Liver (tissue), 8 donors: ENCODE measurements at regions not wholly inside any gene's neighbourhood (a gene's known extent, or its start where the extent isn't known, plus 50 kb on each side); places are given as distances from the start of the nearest gene placed in this dataset.

Experiments used
- DNase-seq: peaks from one replicate; pipeline ENCODE4 v3.0.0-alpha.2; 2017; ENCODE audit warnings: low spot score
- H3K27ac ChIP-seq, 2 donors: one replicate each; pipeline ENCODE4 v1.7.0; 2013; ENCODE audit warnings: inconsistent platforms in 2 of 2, low read length in 2 of 2, control low read depth in 1 of 2, low read depth in 1 of 2, mild to moderate bottlenecking in 1 of 2
- H3K27me3 ChIP-seq, 4 donors: one replicate each; pipeline versions ENCODE4 v1.6.1 to v1.7.0; 2013; ENCODE audit warnings: low read length in 3 of 4, inconsistent platforms in 1 of 4, mild to moderate bottlenecking in 1 of 4, moderate library complexity in 1 of 4; ENCODE audit not compliant: control insufficient read depth in 4 of 4, insufficient read depth in 4 of 4
- H3K36me3 ChIP-seq, 4 donors: one replicate each; pipeline versions ENCODE4 v1.6.1 to v1.7.0; 2013; ENCODE audit warnings: low read length in 3 of 4, mild to moderate bottlenecking in 3 of 4, low read depth in 1 of 4, moderate library complexity in 1 of 4; ENCODE audit not compliant: control insufficient read depth in 4 of 4, insufficient read depth in 3 of 4
- H3K4me1 ChIP-seq, 4 donors: one replicate each; pipeline versions ENCODE4 v1.6.1 to v1.7.0; 2013; ENCODE audit warnings: low read length in 3 of 4, mild to moderate bottlenecking in 3 of 4, moderate library complexity in 1 of 4; ENCODE audit not compliant: control insufficient read depth in 4 of 4, insufficient read depth in 4 of 4
- H3K4me3 ChIP-seq, 3 donors: one replicate each; pipeline versions ENCODE4 v1.6.1 to v1.7.0; 2013; ENCODE audit warnings: low read length in 3 of 3, control low read depth in 1 of 3, low read depth in 1 of 3, mild to moderate bottlenecking in 1 of 3
- H3K9ac ChIP-seq, 2 donors: one replicate each; pipeline ENCODE4 v1.7.0; 2013; ENCODE audit warnings: low read length in 2 of 2, mild to moderate bottlenecking in 2 of 2, moderate library complexity in 2 of 2, control low read depth in 1 of 2, low read depth in 1 of 2
- H3K9me3 ChIP-seq, 4 donors: one replicate each; pipeline versions ENCODE4 v1.6.1 to v1.7.0; 2013; ENCODE audit warnings: low read length in 3 of 4; ENCODE audit not compliant: control insufficient read depth in 4 of 4
- EGR1 ChIP-seq, 2 donors: IDR thresholded peaks; 2 replicates each; pipeline ENCODE4 v1.6.1; 2016 to 2018; ENCODE audit warnings: antibody characterized with exemption in 2 of 2, low read depth in 2 of 2
- FOXA1 ChIP-seq: IDR thresholded peaks from 2 replicates; pipeline ENCODE4 v1.6.1; 2016; ENCODE audit warnings: antibody characterized with exemption
- FOXA2 ChIP-seq: IDR thresholded peaks from 2 replicates; pipeline ENCODE4 v1.6.1; 2016; ENCODE audit warnings: antibody characterized with exemption
- GABPA ChIP-seq, 2 donors: IDR thresholded peaks in 1 of 2; conservative IDR thresholded peaks in 1 of 2; 2 replicates each; pipeline ENCODE4 v1.6.1; 2016; ENCODE audit warnings: antibody characterized with exemption in 2 of 2, mild to moderate bottlenecking in 1 of 2, moderate library complexity in 1 of 2
- HNF4A ChIP-seq, 2 donors: conservative IDR thresholded peaks; 2 replicates each; pipeline ENCODE4 v1.6.1; 2016; ENCODE audit warnings: antibody characterized with exemption in 2 of 2, mild to moderate bottlenecking in 2 of 2
- HNF4G ChIP-seq: IDR thresholded peaks from 2 replicates; pipeline ENCODE4 v1.6.1; 2016; ENCODE audit warnings: antibody characterized with exemption
- JUND ChIP-seq, 2 donors: IDR thresholded peaks; 2 replicates each; pipeline ENCODE4 v1.6.1; 2016; ENCODE audit warnings: antibody characterized with exemption in 2 of 2
- NR2F2 ChIP-seq: IDR thresholded peaks from 2 replicates; pipeline ENCODE4 v1.6.1; 2016; ENCODE audit warnings: antibody characterized with exemption
- RAD21 ChIP-seq, 2 donors: IDR thresholded peaks; 2 replicates each; pipeline ENCODE4 v1.6.1; 2016; ENCODE audit warnings: antibody characterized with exemption in 2 of 2, mild to moderate bottlenecking in 2 of 2
- RXRA ChIP-seq, 2 donors: IDR thresholded peaks; 2 replicates each; pipeline ENCODE4 v1.6.1; 2017 to 2018; ENCODE audit warnings: antibody characterized with exemption in 2 of 2, mild to moderate bottlenecking in 1 of 2
- SP1 ChIP-seq: IDR thresholded peaks from 2 replicates; pipeline ENCODE4 v1.6.1; 2018; ENCODE audit warnings: antibody characterized with exemption, mild to moderate bottlenecking
- TAF1 ChIP-seq: conservative IDR thresholded peaks from 2 replicates; pipeline ENCODE4 v1.6.1; 2016; ENCODE audit warnings: antibody characterized with exemption, mild to moderate bottlenecking
- YY1 ChIP-seq: IDR thresholded peaks from 2 replicates; pipeline ENCODE4 v1.6.1; 2016; ENCODE audit warnings: antibody characterized with exemption, mild to moderate bottlenecking
- WGBS: extraction: QIAGEN DNeasy Blood & Tissue Kit; methylation state at CpG from one replicate; pipeline ENCODE4 v1.1.7; 2013; 5-methylcytosine and 5-hydroxymethylcytosine counted together
- TF ChIP-seq, protein P1 (sequence below): IDR thresholded peaks from 2 replicates; pipeline ENCODE4 v1.6.1; 2016; ENCODE audit warnings: antibody characterized with exemption
- TF ChIP-seq, protein P2 (sequence below): IDR thresholded peaks from 2 replicates; pipeline ENCODE4 v1.6.1; 2016; ENCODE audit warnings: antibody characterized with exemption
- TF ChIP-seq, protein P3 (sequence below): IDR thresholded peaks from 2 replicates; pipeline ENCODE4 v1.6.1; 2016; ENCODE audit warnings: antibody characterized with exemption, mild to moderate bottlenecking
- TF ChIP-seq, protein P4 (sequence below): IDR thresholded peaks from 2 replicates; pipeline ENCODE4 v1.6.1; 2016; ENCODE audit warnings: antibody characterized with exemption
- TF ChIP-seq, protein P5 (sequence below): fragments of 150-350 bp; IDR thresholded peaks from 2 replicates; pipeline ENCODE4 v1.5.1; 2017; ENCODE audit warnings: improper control_type of control experiment, low read depth, low read length; ENCODE audit not compliant: missing input control
- donor health status: healthy.
- donor health status: healthy.
- donor health status: healthy.
- donor health status: healthy.
- donor health status: healthy.

DNA sequence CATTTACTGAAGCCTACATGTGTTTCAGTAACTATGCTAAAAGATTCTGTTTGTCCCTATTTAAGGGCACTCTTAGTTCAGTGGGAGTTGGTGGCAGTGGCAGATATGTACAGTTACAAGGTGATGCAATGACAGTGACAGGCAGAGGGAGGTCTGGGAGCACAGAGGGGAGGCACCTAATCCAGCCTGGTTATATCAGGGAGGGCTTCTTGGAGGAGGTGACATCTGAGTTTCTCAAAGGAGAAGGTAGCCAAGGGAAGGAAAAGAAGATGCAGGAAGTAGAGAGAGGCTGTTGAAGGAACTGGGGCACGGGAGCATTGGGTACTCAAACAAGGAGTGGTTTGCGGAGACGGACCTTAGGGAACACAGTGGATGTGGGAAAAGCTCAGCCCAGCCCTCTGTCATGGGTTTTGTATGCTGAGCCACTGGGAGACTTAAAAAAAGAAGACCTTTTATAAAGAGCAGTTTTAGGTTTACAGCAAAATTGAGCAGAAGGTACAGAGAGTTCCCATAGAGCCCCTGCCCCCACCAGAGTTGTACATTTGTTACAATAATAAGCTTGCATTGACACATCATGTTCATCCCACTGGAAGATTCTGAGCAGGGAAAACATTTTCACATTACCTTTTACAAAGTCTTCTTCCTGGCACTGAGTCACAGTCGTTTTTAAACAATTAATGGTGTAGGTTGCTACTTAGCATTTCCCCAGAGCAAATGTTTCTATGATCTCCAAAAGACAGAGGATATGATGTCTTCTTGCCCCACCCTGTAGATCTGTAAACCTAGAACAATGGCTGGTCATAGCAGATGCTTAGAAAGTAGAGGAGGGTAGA, 83.0 kb upstream of the TAF1B start:
- 75% methylated on average over 4 of the region's 4 CpGs for WGBS
- Histone ChIP-seq H3K27ac (no peak overlapping the region), H3K27me3 (peaks cover 0 to 5% (median 1%) of the 10 kb centered on the region in 4 donors), H3K4me1 (no peaks in the 10 kb centered on the region), H3K4me3 (no peak overlapping the region), H3K9me3 (no peaks in the 10 kb centered on the region), H3K9ac (no peak overlapping the region), H3K36me3 (no peaks in the 10 kb centered on the region)
- no peak for DNase-seq
- no peak for TF ChIP-seq RAD21 (IDR thresholded peaks at IDR 0.05)
- TF ChIP-seq FOXA2: no peak
- TF ChIP-seq, protein P1, sequence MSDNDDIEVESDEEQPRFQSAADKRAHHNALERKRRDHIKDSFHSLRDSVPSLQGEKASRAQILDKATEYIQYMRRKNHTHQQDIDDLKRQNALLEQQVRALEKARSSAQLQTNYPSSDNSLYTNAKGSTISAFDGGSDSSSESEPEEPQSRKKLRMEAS: no peak
- TF ChIP-seq, protein P2, sequence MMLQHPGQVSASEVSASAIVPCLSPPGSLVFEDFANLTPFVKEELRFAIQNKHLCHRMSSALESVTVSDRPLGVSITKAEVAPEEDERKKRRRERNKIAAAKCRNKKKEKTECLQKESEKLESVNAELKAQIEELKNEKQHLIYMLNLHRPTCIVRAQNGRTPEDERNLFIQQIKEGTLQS: no peak
- no peak for TF ChIP-seq TAF1
- no peak for TF ChIP-seq FOXA1
- no peak for TF ChIP-seq YY1
- TF ChIP-seq, protein P3, sequence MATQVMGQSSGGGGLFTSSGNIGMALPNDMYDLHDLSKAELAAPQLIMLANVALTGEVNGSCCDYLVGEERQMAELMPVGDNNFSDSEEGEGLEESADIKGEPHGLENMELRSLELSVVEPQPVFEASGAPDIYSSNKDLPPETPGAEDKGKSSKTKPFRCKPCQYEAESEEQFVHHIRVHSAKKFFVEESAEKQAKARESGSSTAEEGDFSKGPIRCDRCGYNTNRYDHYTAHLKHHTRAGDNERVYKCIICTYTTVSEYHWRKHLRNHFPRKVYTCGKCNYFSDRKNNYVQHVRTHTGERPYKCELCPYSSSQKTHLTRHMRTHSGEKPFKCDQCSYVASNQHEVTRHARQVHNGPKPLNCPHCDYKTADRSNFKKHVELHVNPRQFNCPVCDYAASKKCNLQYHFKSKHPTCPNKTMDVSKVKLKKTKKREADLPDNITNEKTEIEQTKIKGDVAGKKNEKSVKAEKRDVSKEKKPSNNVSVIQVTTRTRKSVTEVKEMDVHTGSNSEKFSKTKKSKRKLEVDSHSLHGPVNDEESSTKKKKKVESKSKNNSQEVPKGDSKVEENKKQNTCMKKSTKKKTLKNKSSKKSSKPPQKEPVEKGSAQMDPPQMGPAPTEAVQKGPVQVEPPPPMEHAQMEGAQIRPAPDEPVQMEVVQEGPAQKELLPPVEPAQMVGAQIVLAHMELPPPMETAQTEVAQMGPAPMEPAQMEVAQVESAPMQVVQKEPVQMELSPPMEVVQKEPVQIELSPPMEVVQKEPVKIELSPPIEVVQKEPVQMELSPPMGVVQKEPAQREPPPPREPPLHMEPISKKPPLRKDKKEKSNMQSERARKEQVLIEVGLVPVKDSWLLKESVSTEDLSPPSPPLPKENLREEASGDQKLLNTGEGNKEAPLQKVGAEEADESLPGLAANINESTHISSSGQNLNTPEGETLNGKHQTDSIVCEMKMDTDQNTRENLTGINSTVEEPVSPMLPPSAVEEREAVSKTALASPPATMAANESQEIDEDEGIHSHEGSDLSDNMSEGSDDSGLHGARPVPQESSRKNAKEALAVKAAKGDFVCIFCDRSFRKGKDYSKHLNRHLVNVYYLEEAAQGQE: no peak

DNA sequence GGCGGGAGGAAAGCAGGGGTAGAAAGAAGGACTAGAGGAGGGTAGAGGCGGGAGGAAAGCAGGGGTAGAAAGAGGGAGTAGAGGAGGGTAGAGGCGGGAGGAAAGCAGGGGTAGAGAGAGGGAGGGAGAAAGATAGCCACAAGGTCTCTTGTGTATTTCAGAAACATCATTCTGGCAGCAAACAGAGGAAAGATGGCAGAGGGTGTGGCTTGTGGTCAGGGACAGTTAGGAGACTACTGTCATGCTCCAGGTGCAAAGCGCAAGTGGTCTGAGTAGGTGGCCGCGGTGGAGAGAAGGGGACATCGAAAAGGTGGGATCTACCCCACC, 82.4 kb upstream of the TAF1B start:
- TF ChIP-seq, protein P1: no peak
- TF ChIP-seq GABPA (IDR thresholded peaks at IDR 0.05 in 1 of 2, conservative IDR thresholded peaks at IDR 0.05 in 1 of 2) (no peak), NR2F2 (no peak), RXRA (IDR thresholded peaks at IDR 0.05) (no peak), TAF1 (no peak), RAD21 (IDR thresholded peaks at IDR 0.05) (no peak), EGR1 (IDR thresholded peaks at IDR 0.05; ENCODE audit: low read depth in 2 of 2) (no peak), YY1 (no peak), HNF4A (conservative IDR thresholded peaks at IDR 0.05) (no peak), HNF4G (no peak), FOXA1 (no peak), JUND (IDR thresholded peaks at IDR 0.05) (no peak), SP1 (no peak), FOXA2 (no peak)
- TF ChIP-seq, protein P4, sequence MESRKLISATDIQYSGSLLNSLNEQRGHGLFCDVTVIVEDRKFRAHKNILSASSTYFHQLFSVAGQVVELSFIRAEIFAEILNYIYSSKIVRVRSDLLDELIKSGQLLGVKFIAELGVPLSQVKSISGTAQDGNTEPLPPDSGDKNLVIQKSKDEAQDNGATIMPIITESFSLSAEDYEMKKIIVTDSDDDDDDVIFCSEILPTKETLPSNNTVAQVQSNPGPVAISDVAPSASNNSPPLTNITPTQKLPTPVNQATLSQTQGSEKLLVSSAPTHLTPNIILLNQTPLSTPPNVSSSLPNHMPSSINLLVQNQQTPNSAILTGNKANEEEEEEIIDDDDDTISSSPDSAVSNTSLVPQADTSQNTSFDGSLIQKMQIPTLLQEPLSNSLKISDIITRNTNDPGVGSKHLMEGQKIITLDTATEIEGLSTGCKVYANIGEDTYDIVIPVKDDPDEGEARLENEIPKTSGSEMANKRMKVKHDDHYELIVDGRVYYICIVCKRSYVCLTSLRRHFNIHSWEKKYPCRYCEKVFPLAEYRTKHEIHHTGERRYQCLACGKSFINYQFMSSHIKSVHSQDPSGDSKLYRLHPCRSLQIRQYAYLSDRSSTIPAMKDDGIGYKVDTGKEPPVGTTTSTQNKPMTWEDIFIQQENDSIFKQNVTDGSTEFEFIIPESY: no peak
- TF ChIP-seq, protein P5, sequence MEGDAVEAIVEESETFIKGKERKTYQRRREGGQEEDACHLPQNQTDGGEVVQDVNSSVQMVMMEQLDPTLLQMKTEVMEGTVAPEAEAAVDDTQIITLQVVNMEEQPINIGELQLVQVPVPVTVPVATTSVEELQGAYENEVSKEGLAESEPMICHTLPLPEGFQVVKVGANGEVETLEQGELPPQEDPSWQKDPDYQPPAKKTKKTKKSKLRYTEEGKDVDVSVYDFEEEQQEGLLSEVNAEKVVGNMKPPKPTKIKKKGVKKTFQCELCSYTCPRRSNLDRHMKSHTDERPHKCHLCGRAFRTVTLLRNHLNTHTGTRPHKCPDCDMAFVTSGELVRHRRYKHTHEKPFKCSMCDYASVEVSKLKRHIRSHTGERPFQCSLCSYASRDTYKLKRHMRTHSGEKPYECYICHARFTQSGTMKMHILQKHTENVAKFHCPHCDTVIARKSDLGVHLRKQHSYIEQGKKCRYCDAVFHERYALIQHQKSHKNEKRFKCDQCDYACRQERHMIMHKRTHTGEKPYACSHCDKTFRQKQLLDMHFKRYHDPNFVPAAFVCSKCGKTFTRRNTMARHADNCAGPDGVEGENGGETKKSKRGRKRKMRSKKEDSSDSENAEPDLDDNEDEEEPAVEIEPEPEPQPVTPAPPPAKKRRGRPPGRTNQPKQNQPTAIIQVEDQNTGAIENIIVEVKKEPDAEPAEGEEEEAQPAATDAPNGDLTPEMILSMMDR: no peak
- TF ChIP-seq, protein P2: no peak
- H3K9ac ChIP-seq: no peak overlapping the region
- WGBS: 79% methylated on average over 7 of the region's 7 CpGs

More for the DNA sequence above, 82.4 kb upstream of the TAF1B start:
- no peak for DNase-seq
- no peaks in the 10 kb centered on the region for H3K9me3 ChIP-seq
- H3K36me3 ChIP-seq: no peaks in the 10 kb centered on the region
- H3K27ac ChIP-seq: no peak overlapping the region
- peaks cover 0 to 5% (median 1%) of the 10 kb centered on the region in 4 donors for H3K27me3 ChIP-seq
- no peak overlapping the region for H3K4me3 ChIP-seq
- no peaks in the 10 kb centered on the region for H3K4me1 ChIP-seq
